Activated T-cell treated with anti-CD3 and anti-CD28 coated beads, Interleukin-2, amount 50 U/mL, for 72 hours (primary cell): ENCODE measurements at regions not wholly inside any gene's neighbourhood (a gene's known extent, or its start where the extent isn't known, plus 50 kb on each side); places are given as distances from the start of the nearest gene placed in this dataset.
A peak's percentile ranks its signal among the peaks of the same experiment; 100 is the strongest.
"Not testable (repeated sequence)": the region's sequence is repeated elsewhere in the genome, so short reads cannot be mapped to it uniquely, and the experiment has no call there.

Experiments used
- ATAC-seq, 2 donors: fragments of 150-1000 bp; cut with Tn5 transposase; replicated peaks in 1 of 2; 2 replicates each; pipeline ENCODE4 v1.10.0; 2021; ENCODE audit warnings: moderate library complexity in 2 of 2, mild to moderate bottlenecking in 1 of 2
- DNase-seq, 2 donors: peaks; one replicate each; pipeline ENCODE4 v3.0.0; 2021 to 2022; ENCODE audit warnings: mixed read lengths in 1 of 2
- H3K27ac Mint-ChIP-seq: one replicate; pipeline ENCODE4 v1.8.0; 2022; ENCODE audit warnings: mild to moderate bottlenecking, moderate library complexity, mixed read lengths
- H3K27me3 Mint-ChIP-seq: one replicate; pipeline ENCODE4 v1.8.0; 2022; ENCODE audit warnings: low read depth, mixed read lengths
- H3K36me3 Mint-ChIP-seq, 2 donors: one replicate each; pipeline ENCODE4 v1.8.0; 2022; ENCODE audit warnings: mixed read lengths in 2 of 2, mild to moderate bottlenecking in 1 of 2; ENCODE audit not compliant: insufficient read depth in 2 of 2
- H3K4me1 Mint-ChIP-seq: one replicate; pipeline ENCODE4 v1.8.0; 2022; ENCODE audit warnings: low read depth, mixed read lengths
- H3K4me3 Mint-ChIP-seq, 2 donors: one replicate each; pipeline ENCODE4 v1.8.0; 2022; ENCODE audit warnings: mild to moderate bottlenecking in 2 of 2, mixed read lengths in 2 of 2, moderate library complexity in 2 of 2
- H3K9me3 Mint-ChIP-seq, 2 donors: one replicate each; pipeline ENCODE4 v1.8.0; 2022; ENCODE audit warnings: mixed read lengths in 2 of 2

DNA sequence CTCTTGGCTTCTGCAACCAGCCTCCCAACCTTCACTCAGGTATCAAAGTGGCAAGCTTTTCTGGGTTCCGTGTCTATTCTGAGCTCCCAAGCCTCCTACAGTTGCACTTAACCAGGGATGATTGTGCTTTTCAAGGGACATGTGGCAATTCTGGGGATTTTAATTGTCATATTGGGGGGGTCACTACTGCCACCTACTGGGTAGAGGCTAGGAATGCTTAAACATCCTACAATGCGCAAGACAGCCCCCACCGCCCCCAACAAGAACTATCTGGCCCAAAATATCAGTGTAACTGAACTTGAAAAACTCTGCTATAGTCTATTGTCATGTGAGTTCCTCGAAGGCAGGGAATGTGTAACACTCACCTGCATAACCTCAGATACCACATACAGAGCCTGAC lies 201.5 kb downstream of the NPIPA8 start:
- not testable (repeated sequence) for DNase-seq, H3K27ac Mint-ChIP-seq, ATAC-seq, H3K27me3 Mint-ChIP-seq, H3K4me3 Mint-ChIP-seq, H3K9me3 Mint-ChIP-seq, H3K36me3 Mint-ChIP-seq, H3K4me1 Mint-ChIP-seq

DNA sequence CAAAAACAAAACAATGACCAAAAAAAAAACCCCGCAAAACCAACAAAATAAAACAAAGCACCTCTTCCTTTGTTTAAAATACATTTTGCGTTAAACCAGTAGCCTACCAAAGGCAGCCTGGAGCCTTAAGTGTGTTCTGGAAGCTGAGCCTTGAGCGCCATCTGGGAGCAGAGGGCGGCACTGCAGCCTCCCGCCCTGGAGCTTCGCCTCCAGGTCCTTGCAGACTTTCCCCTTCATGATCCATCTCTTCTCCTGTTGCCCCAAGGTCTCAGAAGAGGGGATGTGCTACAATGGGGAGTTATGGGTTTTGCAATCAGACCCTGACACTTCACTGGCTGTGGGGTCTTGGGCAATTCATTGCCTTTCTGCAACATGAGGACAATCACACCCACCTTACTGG lies 204.9 kb downstream of the NPIPA8 start:
- H3K4me1 Mint-ChIP-seq, H3K9me3 Mint-ChIP-seq, H3K27ac Mint-ChIP-seq, H3K4me3 Mint-ChIP-seq, H3K27me3 Mint-ChIP-seq, DNase-seq, H3K36me3 Mint-ChIP-seq: not testable (repeated sequence)
- ATAC-seq = peak; percentile 47 to 53

DNA sequence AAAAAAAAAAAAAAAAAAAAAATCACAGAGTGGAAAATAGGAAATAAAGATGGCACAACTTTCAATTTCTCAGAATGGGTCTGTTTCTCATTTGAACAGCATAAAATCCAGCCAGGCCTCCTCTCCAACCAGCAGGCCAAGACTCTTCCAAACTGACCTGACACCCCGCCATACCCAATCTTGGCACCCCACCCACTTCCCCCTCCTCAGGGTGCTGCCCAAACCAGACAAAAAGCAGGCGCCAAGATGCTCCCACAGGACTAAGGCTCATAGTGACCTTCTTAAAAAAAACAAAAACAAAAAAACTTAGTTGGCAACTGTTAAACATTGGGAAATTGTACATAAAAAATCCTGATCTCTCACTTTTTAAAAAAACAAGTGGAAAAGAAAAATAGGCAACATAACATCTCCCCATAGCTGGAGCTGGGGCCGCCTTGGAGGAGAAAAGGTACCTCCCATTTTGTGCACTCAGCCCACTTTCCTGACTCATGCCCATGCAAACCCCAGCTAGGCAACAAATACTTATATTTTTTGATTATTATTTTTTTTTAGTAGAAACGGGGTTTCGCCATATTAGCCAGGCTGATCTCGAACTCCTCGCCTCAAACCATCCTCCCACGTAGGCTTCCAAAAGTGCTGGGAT lies 205.9 kb downstream of the NPIPA8 start:
- ATAC-seq, H3K27me3 Mint-ChIP-seq, H3K36me3 Mint-ChIP-seq, DNase-seq, H3K27ac Mint-ChIP-seq, H3K9me3 Mint-ChIP-seq, H3K4me1 Mint-ChIP-seq, H3K4me3 Mint-ChIP-seq: not testable (repeated sequence)

DNA sequence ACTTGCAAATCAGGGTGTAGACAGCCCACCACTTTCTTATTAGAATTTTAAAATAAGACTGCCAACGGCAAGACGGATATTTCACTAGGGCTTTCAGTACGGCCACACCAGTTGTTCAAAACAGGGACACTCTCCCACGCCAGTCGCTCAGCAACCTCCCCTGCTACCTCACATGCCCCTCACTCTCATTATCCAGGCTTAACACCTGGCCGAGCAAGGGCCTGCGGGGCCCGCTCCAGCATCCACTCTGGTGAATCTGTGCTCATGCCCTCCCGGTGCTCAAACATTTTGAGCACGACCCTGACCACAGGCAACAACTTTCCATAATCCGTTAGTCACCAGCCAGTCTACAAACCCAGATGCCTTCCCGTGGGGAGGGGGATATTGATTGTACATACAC lies 209.5 kb downstream of the NPIPA8 start:
- H3K4me1 Mint-ChIP-seq, H3K27ac Mint-ChIP-seq, H3K9me3 Mint-ChIP-seq, ATAC-seq, DNase-seq, H3K4me3 Mint-ChIP-seq, H3K27me3 Mint-ChIP-seq, H3K36me3 Mint-ChIP-seq: not testable (repeated sequence)

DNA sequence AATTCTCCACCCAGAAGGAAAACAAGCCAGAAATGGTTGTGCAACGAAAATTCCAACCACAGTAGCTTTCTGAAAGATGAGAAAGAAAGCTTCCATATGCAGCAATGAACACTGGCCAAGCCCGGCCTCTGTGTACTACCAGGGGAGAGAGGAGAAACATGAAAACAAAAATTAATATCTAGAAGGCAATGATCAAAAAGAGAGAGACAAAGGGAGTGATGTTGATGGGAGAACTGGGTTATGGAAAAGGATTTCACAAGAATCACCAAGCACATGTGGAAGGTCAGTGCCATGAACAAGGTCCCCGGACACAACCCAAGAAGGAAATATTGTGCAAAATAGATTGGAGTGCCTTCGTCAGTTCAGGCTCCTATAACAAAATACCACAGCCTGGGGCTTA lies 217.4 kb downstream of the NPIPA8 start:
- H3K27ac Mint-ChIP-seq, H3K9me3 Mint-ChIP-seq, DNase-seq, H3K27me3 Mint-ChIP-seq, H3K36me3 Mint-ChIP-seq, ATAC-seq, H3K4me3 Mint-ChIP-seq, H3K4me1 Mint-ChIP-seq: not testable (repeated sequence)

DNA sequence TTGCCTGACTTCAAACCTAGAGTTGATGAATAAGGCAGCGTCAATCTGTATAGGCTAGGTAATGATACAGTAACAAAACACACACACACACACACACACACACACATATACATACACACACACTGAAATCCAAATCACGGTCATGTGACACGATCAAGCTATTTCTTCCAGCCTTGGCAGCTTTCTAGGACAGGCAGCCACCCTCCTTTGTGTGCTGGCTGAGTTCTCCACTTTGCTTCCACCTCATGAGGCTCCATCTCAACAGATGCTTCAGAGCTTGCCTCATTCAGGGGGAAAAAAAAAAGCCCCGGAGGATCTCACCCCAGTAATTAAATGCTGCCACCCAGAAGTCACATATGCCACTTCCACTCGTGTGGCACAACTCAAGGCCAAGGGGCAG lies 217.9 kb downstream of the NPIPA8 start:
- H3K27me3 Mint-ChIP-seq, H3K36me3 Mint-ChIP-seq, H3K4me3 Mint-ChIP-seq, H3K27ac Mint-ChIP-seq, H3K4me1 Mint-ChIP-seq, DNase-seq, H3K9me3 Mint-ChIP-seq, ATAC-seq: not testable (repeated sequence)

DNA sequence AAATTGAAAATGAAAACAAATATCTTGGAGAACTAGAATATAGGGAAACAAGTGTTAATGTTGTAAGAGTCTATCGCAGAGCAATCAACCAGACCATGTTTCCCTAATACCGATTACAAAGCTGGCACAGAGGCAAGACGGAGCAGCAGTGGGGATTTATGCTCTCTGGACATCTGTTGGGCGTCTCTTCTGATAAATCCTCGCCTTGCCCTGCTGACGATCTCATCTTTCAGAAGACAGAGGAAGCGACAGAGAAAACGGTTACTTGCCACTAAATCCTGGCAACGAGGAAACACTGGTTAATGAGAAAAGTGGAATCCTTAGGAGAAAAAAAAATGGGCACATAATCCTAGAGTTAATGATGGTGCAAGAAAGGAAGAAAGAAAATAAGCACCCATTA lies 218.5 kb downstream of the NPIPA8 start:
- H3K27me3 Mint-ChIP-seq, H3K4me1 Mint-ChIP-seq: not testable (repeated sequence)

DNA sequence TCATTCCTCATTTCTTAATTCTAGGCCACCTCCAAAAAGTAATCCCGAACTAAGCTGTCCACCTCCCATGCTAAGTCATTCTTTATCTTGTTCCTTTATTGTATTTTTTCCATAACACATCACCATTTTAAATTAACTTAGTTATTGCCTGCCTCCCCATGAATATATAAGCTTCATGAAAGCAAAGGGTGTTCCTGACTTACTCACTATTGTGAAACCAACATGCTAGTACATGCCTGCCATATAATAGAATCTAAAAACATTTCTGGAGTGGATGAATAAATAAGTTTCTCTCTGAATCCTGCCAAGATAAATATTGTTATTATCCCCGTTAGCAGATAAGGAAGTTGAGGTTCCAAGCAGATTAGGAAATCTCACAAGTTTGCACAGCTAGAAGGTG lies 232.1 kb downstream of the NPIPA8 start:
- not testable (repeated sequence) for DNase-seq, ATAC-seq

More for the DNA sequence above, 218.5 kb downstream of the NPIPA8 start:
- H3K4me3 Mint-ChIP-seq, H3K36me3 Mint-ChIP-seq, ATAC-seq, H3K27ac Mint-ChIP-seq, DNase-seq, H3K9me3 Mint-ChIP-seq: not testable (repeated sequence)

DNA sequence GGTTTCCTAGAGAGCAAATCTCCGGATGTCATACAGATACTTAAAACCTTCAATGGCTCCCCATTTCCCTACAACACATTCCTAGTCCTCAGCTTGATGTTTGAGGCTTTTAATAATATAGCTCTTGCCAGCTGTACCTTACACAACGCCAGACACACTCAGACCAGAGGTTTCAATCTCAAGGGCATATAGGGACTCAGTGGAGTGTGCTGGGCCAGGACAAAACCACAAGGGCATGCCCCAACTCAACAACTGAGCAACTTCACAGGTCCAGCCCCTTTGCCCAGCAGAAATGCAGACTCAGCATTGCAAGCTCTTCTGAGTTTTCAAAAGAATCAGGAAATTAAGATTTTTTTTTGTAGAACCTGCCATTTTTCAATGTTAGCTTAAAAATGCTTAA lies 235.5 kb downstream of the NPIPA8 start:
- DNase-seq, H3K27ac Mint-ChIP-seq, H3K36me3 Mint-ChIP-seq, H3K4me3 Mint-ChIP-seq, H3K4me1 Mint-ChIP-seq, H3K9me3 Mint-ChIP-seq, H3K27me3 Mint-ChIP-seq, ATAC-seq: not testable (repeated sequence)

More for the DNA sequence above, 232.1 kb downstream of the NPIPA8 start:
- not testable (repeated sequence) for H3K36me3 Mint-ChIP-seq, H3K4me3 Mint-ChIP-seq, H3K27ac Mint-ChIP-seq, H3K9me3 Mint-ChIP-seq, H3K4me1 Mint-ChIP-seq, H3K27me3 Mint-ChIP-seq

DNA sequence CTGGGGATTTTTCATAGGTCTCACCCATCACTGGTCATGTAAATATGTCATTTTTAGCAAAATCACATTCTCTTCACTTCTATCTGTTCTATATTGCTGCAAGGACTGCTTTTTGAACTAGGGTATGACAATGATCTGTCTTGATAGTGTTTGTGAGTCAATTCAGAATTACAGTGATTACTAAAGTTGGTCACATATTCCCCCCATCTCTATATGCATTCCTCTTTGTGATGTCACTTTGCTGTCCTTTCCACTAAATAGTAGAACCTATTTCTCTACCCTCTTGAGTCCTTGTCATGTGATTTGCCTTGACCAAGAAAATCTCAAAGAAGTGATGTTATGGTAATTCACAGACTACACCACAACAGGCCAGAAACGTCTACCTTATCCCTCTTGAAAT lies 243.9 kb downstream of the NPIPA8 start:
- not testable (repeated sequence) for H3K27me3 Mint-ChIP-seq, H3K4me1 Mint-ChIP-seq, H3K9me3 Mint-ChIP-seq, H3K4me3 Mint-ChIP-seq, DNase-seq, H3K36me3 Mint-ChIP-seq, H3K27ac Mint-ChIP-seq
- peak; percentile 68 to 88 for ATAC-seq

DNA sequence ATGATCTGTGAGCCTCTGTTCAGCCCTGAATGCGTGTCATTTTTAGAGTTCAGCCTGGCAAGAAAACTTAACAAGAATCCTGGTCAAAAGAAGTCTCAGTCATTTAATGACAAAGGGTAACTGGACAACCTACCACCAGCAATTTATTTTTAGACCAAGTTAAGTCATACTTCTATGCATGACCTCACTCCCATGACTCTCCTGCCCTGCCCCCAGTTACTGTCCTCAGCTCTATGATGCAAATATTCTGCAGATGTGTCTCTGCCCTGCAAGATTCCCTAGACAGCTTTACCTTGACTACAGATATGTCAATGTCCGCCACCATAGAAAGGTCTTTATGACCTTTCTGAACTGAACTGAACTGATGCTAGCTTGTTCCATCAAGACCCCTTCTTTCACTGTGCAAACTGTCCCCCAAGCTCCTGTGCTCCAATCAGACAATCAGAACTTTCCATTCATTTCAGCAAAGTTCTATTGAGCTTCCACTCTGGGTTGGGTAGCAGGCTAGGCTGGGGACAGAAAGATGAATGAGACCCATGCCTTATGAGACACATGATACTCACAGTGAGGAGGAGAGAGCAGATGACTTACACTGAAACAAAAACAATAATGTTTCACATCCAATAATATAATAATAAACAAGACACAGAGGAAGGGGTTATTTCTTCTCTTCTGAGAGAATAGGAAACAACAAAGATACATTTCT lies 255.7 kb downstream of the NPIPA8 start:
- DNase-seq, H3K36me3 Mint-ChIP-seq, H3K4me1 Mint-ChIP-seq, H3K27ac Mint-ChIP-seq, ATAC-seq, H3K27me3 Mint-ChIP-seq, H3K9me3 Mint-ChIP-seq, H3K4me3 Mint-ChIP-seq: not testable (repeated sequence)

DNA sequence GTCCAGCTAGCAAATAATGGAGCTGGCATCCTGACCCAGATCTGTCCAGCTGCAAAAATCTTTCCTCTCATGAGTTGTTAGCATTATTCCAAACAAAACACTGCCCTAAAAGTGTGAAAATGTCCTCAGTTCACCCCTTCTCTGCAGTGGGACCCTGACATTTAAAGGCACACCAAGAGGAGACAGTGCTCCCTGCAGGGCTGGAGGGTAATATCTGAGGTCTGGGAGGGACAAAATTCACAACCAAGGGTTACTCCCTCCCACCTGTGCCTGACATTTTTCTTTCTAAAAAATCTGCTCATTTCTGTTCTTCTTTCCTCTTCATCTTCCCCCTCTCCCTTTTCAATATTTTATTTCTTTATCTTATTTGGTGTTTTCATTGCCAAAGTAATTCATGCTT lies 258.6 kb downstream of the NPIPA8 start:
- ATAC-seq, H3K27ac Mint-ChIP-seq, DNase-seq, H3K4me1 Mint-ChIP-seq, H3K36me3 Mint-ChIP-seq, H3K27me3 Mint-ChIP-seq, H3K4me3 Mint-ChIP-seq, H3K9me3 Mint-ChIP-seq: not testable (repeated sequence)

DNA sequence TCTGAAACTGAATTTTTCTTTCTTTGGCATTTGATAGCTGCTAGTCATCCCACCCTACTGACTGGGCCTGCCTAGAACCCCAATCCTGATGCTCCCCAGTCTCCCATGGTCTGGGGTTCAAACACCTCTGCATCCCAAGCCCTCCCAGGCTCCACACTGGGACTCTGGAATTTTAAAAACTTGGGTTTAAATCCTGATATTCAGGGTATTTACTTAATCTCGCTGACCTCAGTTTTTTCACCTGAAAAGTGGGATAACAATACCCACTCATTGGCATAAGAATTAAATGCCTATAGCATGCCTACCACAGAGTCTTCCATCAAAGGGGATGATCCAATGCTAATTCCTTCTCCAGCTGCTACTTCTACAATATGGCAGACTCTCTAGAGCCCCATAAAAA lies 264.4 kb downstream of the NPIPA8 start:
- Mint-ChIP-seq H3K4me1 (no peaks in the 10 kb centered on the region), H3K4me3 (no peak overlapping the region), H3K36me3 (no peaks in the 10 kb centered on the region), H3K9me3 (peaks cover 2% of the 10 kb centered on the region in 2 donors), H3K27ac (no peak overlapping the region), H3K27me3 (peaks cover 6% of the 10 kb centered on the region)
- DNase-seq (no peak), ATAC-seq (no peak)

DNA sequence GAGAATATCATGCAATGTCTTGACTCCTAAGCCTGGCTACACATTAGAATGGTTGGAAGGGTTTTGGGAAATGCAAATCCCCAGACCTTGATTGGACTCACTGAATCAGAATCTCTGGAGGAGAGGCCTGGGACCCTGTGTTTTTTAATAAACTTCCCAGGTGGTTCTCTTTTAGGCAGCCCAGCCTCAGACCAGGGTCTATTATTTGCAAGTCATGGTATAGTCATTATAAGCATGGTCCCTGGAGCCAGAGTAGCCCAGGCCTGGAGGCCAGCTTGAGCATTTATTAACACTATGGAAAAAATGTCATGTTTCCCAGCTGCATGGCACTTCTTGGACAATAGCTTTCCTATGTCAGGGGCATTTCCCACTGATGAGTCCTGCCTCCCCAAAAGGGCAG lies 266.9 kb downstream of the NPIPA8 start:
- H3K4me1 Mint-ChIP-seq = no peaks in the 10 kb centered on the region

More for the DNA sequence above, 266.9 kb downstream of the NPIPA8 start:
- H3K27me3 Mint-ChIP-seq = peaks cover 6% of the 10 kb centered on the region
- peaks cover 2 to 4% of the 10 kb centered on the region in 2 donors for H3K9me3 Mint-ChIP-seq
- no peaks in the 10 kb centered on the region for H3K36me3 Mint-ChIP-seq
- DNase-seq (no peak), ATAC-seq (no peak)
- no peak overlapping the region for H3K27ac Mint-ChIP-seq
- H3K4me3 Mint-ChIP-seq = no peak overlapping the region
